ENCODE measurements at regions not wholly inside any gene's neighbourhood (a gene's known extent, or its start where the extent isn't known, plus 50 kb on each side); places are given as distances from the start of the nearest gene placed in this dataset.
"Not testable (repeated sequence)": the region's sequence is repeated elsewhere in the genome, so short reads cannot be mapped to it uniquely, and the experiment has no call there.

GRCh38 chr6:67933278-67933677, 701.8 kb upstream of the ADGRB3 start:
- peak; percentile 6 for DNase-seq (ENCODE audit: extremely low spot score)
- TF ChIP-seq ELF4 (IDR thresholded peaks at IDR 0.05) (no peak), ARNT (IDR thresholded peaks at IDR 0.05) (no peak), TARDBP (IDR thresholded peaks at IDR 0.05) (no peak), CTBP1 (IDR thresholded peaks at IDR 0.05; ENCODE audit: borderline replicate concordance) (no peak)
- ChIA-PET CTCF (no interaction called here), POLR2A (no interaction called here)

GRCh38 chr6:67922588-67922987, 712.5 kb upstream of the ADGRB3 start:
- DNase-seq (ENCODE audit: extremely low spot score); CTCF ChIA-PET; POLR2A ChIA-PET: not testable (repeated sequence)

- POLR2A ChIA-PET; DNase-seq (ENCODE audit: extremely low spot score): not testable (repeated sequence)
- CTCF ChIA-PET, result interaction anchor here (0.6 kb wide), 1 partner anchor 139 kb away, joined by 3 read pairs; no protein-coding TSS in a partner anchor
Observed at GRCh38 chr6:67920040-67920439, 715.0 kb upstream of the ADGRB3 start.

- POLR2A ChIA-PET, result no interaction called here
- no peak for DNase-seq (ENCODE audit: extremely low spot score)
- CTCF ChIA-PET, result no interaction called here
- TF ChIP-seq ZNF384 (IDR thresholded peaks at IDR 0.05), result no peak
Observed at GRCh38 chr6:67916399-67916798, 718.7 kb upstream of the ADGRB3 start.

GRCh38 chr6:67914419-67914818, 720.7 kb upstream of the ADGRB3 start:
- TF ChIP-seq CTBP1 (IDR thresholded peaks at IDR 0.05; ENCODE audit: borderline replicate concordance), result no peak
- TF ChIP-seq NFRKB (IDR thresholded peaks at IDR 0.05), result no peak
- no peak for TF ChIP-seq PKNOX1 (IDR thresholded peaks at IDR 0.05)
- no peak for TF ChIP-seq FOXK2 (IDR thresholded peaks at IDR 0.05)
- TF ChIP-seq SUZ12 (IDR thresholded peaks at IDR 0.05), result no peak
- TF ChIP-seq FOXM1 (IDR thresholded peaks at IDR 0.05; ENCODE audit: borderline replicate concordance), result no peak
- no peak for TF ChIP-seq ZNF384 (IDR thresholded peaks at IDR 0.05)
- TF ChIP-seq TARDBP (IDR thresholded peaks at IDR 0.05), result no peak
- TF ChIP-seq ARNT (IDR thresholded peaks at IDR 0.05), result no peak
- TF ChIP-seq LEF1 (IDR thresholded peaks at IDR 0.05; ENCODE audit: borderline replicate concordance), result no peak
- TF ChIP-seq BHLHE40 (IDR thresholded peaks at IDR 0.05; ENCODE audit: borderline replicate concordance), result no peak
- TF ChIP-seq HDGF (IDR thresholded peaks at IDR 0.05; ENCODE audit: borderline replicate concordance), result no peak
- TF ChIP-seq FOXA1 (IDR thresholded peaks at IDR 0.05), result no peak
- TF ChIP-seq L3MBTL2 (conservative IDR thresholded peaks at IDR 0.05), result no peak
- no peak for TF ChIP-seq SP1 (IDR thresholded peaks at IDR 0.05)
- no peak for TF ChIP-seq ELF4 (IDR thresholded peaks at IDR 0.05)
- ChIA-PET POLR2A (no interaction called here), CTCF (no interaction called here)
- no peak for DNase-seq (ENCODE audit: extremely low spot score)

GRCh38 chr6:67909354-67909753, 725.7 kb upstream of the ADGRB3 start:
- ChIA-PET POLR2A (no interaction called here), CTCF (no interaction called here)
- TF ChIP-seq FOXA1 (IDR thresholded peaks at IDR 0.05) (no peak), CTBP1 (IDR thresholded peaks at IDR 0.05; ENCODE audit: borderline replicate concordance) (no peak), FOXK2 (IDR thresholded peaks at IDR 0.05) (no peak), FOXM1 (IDR thresholded peaks at IDR 0.05; ENCODE audit: borderline replicate concordance) (no peak), ELF4 (IDR thresholded peaks at IDR 0.05) (no peak), SP1 (IDR thresholded peaks at IDR 0.05) (no peak), ARNT (IDR thresholded peaks at IDR 0.05) (no peak), L3MBTL2 (conservative IDR thresholded peaks at IDR 0.05) (no peak), PKNOX1 (IDR thresholded peaks at IDR 0.05) (no peak), LEF1 (IDR thresholded peaks at IDR 0.05; ENCODE audit: borderline replicate concordance) (no peak), HDGF (IDR thresholded peaks at IDR 0.05; ENCODE audit: borderline replicate concordance) (no peak), SUZ12 (IDR thresholded peaks at IDR 0.05) (no peak), NFRKB (IDR thresholded peaks at IDR 0.05) (no peak), TARDBP (IDR thresholded peaks at IDR 0.05) (no peak), ZNF384 (IDR thresholded peaks at IDR 0.05) (no peak), BHLHE40 (IDR thresholded peaks at IDR 0.05; ENCODE audit: borderline replicate concordance) (no peak)
- DNase-seq (ENCODE audit: extremely low spot score), result no peak

GRCh38 chr6:67908379-67908778, 726.7 kb upstream of the ADGRB3 start:
- ChIA-PET CTCF (no interaction called here), POLR2A (no interaction called here)
- DNase-seq (ENCODE audit: extremely low spot score), result no peak
- no peak for TF ChIP-seq SUZ12 (IDR thresholded peaks at IDR 0.05)
- TF ChIP-seq PKNOX1 (IDR thresholded peaks at IDR 0.05), result no peak
- no peak for TF ChIP-seq SP1 (IDR thresholded peaks at IDR 0.05)
- no peak for TF ChIP-seq HDGF (IDR thresholded peaks at IDR 0.05; ENCODE audit: borderline replicate concordance)
- TF ChIP-seq FOXM1 (IDR thresholded peaks at IDR 0.05; ENCODE audit: borderline replicate concordance), result no peak
- TF ChIP-seq ELF4 (IDR thresholded peaks at IDR 0.05), result no peak
- no peak for TF ChIP-seq LEF1 (IDR thresholded peaks at IDR 0.05; ENCODE audit: borderline replicate concordance)
- TF ChIP-seq ARNT (IDR thresholded peaks at IDR 0.05), result no peak
- no peak for TF ChIP-seq NFRKB (IDR thresholded peaks at IDR 0.05)
- TF ChIP-seq CTBP1 (IDR thresholded peaks at IDR 0.05; ENCODE audit: borderline replicate concordance), result no peak
- no peak for TF ChIP-seq L3MBTL2 (conservative IDR thresholded peaks at IDR 0.05)
- TF ChIP-seq BHLHE40 (IDR thresholded peaks at IDR 0.05; ENCODE audit: borderline replicate concordance), result no peak
- no peak for TF ChIP-seq ZNF384 (IDR thresholded peaks at IDR 0.05)
- TF ChIP-seq FOXK2 (IDR thresholded peaks at IDR 0.05), result no peak
- TF ChIP-seq FOXA1 (IDR thresholded peaks at IDR 0.05), result no peak
- TF ChIP-seq TARDBP (IDR thresholded peaks at IDR 0.05), result no peak

GRCh38 chr6:67904735-67905134, 730.3 kb upstream of the ADGRB3 start:
- POLR2A ChIA-PET; CTCF ChIA-PET; DNase-seq (ENCODE audit: extremely low spot score): not testable (repeated sequence)
